ENCODE measurements at regions not wholly inside any gene's neighbourhood (a gene's known extent, or its start where the extent isn't known, plus 50 kb on each side); places are given as distances from the start of the nearest gene placed in this dataset.
A peak's percentile ranks its signal among the peaks of the same experiment; 100 is the strongest.

- no peaks in the 10 kb centered on the region for H3K9me3 ChIP-seq
- no peaks in the 10 kb centered on the region for H3K36me3 ChIP-seq (ENCODE audit: low read depth)
- no peak overlapping the region for H3K4me3 ChIP-seq
- intact Hi-C loops (cut with DNase I, micrococcal nuclease), result no loop called here
- peaks cover 8% of the 10 kb centered on the region for H3K4me1 ChIP-seq (ENCODE audit: low read depth)
- no peak for TF ChIP-seq CTCF (IDR thresholded peaks at IDR 0.05)
- DNase-seq (no peak), ATAC-seq (no peak)
Measured at GRCh38 chr12:93134175-93134890, 205.2 kb upstream of the EEA1 start.

- intact Hi-C loops (cut with DNase I, micrococcal nuclease), result no loop called here
- TF ChIP-seq CTCF (IDR thresholded peaks at IDR 0.05), result no peak
- peaks cover 8% of the 10 kb centered on the region for H3K4me1 ChIP-seq (ENCODE audit: low read depth)
Measured at GRCh38 chr12:93134893-93135285, 205.8 kb upstream of the EEA1 start.

GRCh38 chr12:93135286-93136239, 206.5 kb upstream of the EEA1 start:
- intact Hi-C loops (cut with DNase I, micrococcal nuclease), result no loop called here
- DNase-seq (no peak), ATAC-seq (peak; percentile 79)
- Histone ChIP-seq H3K4me3 (no peak overlapping the region), H3K9me3 (no peaks in the 10 kb centered on the region), H3K36me3 (ENCODE audit: low read depth) (no peaks in the 10 kb centered on the region), H3K4me1 (ENCODE audit: low read depth) (peaks cover 8% of the 10 kb centered on the region)
- no peak for TF ChIP-seq CTCF (IDR thresholded peaks at IDR 0.05)

More at GRCh38 chr12:93134893-93135285, 205.8 kb upstream of the EEA1 start:
- ATAC-seq (peak; percentile 73), DNase-seq (no peak)
- Histone ChIP-seq H3K9me3 (no peaks in the 10 kb centered on the region), H3K4me3 (no peak overlapping the region), H3K36me3 (ENCODE audit: low read depth) (no peaks in the 10 kb centered on the region)

- ATAC-seq (no peak), DNase-seq (no peak)
- no peaks in the 10 kb centered on the region for H3K36me3 ChIP-seq (ENCODE audit: low read depth)
- no peaks in the 10 kb centered on the region for H3K9me3 ChIP-seq
- H3K4me1 ChIP-seq (ENCODE audit: low read depth), result peaks cover 8% of the 10 kb centered on the region
- no peak overlapping the region for H3K4me3 ChIP-seq
- intact Hi-C loops (cut with DNase I, micrococcal nuclease), result no loop called here
- TF ChIP-seq CTCF (IDR thresholded peaks at IDR 0.05), result no peak
Measured at GRCh38 chr12:93136253-93137055, 207.4 kb upstream of the EEA1 start.

All from mucosa of descending colon (tissue), 3 donors.